ENCODE measurements at regions not wholly inside any gene's neighbourhood (a gene's known extent, or its start where the extent isn't known, plus 50 kb on each side); places are given as distances from the start of the nearest gene placed in this dataset.

DNA sequence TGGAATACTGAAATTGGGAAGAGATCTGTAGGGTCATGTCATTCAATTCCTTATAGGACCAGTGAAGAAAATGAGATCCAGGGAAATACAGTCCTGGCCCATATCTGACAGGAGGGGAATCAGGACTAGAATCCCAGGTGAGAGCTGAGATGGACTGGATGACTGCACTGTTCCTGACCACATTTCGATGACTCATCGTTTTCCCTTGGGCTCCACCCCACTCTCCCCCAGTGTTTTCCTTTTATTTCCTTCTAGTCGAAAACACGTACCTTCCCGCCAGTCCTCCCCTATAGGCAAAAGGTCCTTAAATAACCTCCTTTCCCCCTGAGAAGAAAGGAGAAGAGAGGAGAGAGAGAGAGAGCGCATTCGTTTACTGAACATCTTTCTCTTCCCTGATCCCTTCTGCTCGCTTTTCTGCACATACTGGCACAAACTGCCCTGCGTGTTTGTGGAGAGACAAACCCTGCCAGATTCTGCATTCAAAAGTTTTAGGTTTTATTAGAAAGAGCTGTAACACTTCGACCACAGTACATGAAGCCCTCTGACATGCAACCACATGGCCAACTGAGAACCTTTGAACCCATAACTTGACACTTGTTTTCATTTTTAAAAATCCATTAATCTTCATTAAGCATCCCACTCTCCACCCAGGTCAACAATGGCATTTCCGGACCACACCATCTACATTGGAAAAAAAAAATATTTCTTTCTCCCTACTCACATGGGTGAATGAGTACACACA, 565.7 kb downstream of the METTL15 start:
- TF ChIP-seq POLR2AphosphoS5 (IDR thresholded peaks at IDR 0.05; ENCODE audit: low read depth, low read length) (no peak), SIN3A (IDR thresholded peaks at IDR 0.05; ENCODE audit: borderline replicate concordance, insufficient read depth, low read depth, low read length) (no peak)
- no peak for ATAC-seq

DNA sequence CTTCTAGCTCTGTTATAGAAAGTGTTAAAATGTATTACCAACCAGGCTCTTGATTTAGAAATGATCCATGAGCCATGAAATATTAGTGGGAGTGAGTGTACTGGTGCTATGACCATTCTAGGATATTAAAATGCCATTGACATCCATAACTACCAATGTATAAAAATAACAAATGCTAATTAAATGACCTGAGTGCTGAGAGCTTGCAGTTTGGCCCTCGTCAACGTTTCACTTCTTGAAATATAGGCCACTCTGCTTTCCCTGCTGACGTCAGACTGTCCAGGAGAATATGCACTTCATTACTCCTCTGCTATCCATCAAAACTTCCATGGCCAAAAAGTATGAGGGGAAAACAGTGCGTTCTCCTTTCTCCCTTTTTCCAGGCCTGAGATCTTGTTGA, 563.1 kb downstream of the METTL15 start:
- DNase-seq (ENCODE audit: low read depth, low spot score), result no peak
- no peaks in the 10 kb centered on the region for H3K27me3 ChIP-seq (ENCODE audit: control insufficient read depth, insufficient read depth, low read length)
- BruUV-seq (replicated peaks), result no TSS peak
- ChIA-PET CTCF (no interaction called here), POLR2A (no interaction called here)
- no peak overlapping the region for H3K4me3 ChIP-seq (ENCODE audit: low read depth in 2 of 2, low read length in 2 of 2)
- ATAC-seq, result no peak
- H3K36me3 ChIP-seq (ENCODE audit: control insufficient read depth, insufficient read depth, low read length), result no peaks in the 10 kb centered on the region
- in situ Hi-C loops (cut with HindIII; ENCODE audit: low pct_unique_long_range_greater_than_20kb, low sequenced_read_pairs), result no loop called here
- TF ChIP-seq SIN3A (IDR thresholded peaks at IDR 0.05; ENCODE audit: borderline replicate concordance, insufficient read depth, low read depth, low read length), result no peak
- no peak for TF ChIP-seq TCF7L2 (IDR thresholded peaks at IDR 0.05; ENCODE audit: low read depth, low read length)
- no peak for TF ChIP-seq POLR2AphosphoS5 (IDR thresholded peaks at IDR 0.05; ENCODE audit: low read depth, low read length)
- TF ChIP-seq, protein P1, sequence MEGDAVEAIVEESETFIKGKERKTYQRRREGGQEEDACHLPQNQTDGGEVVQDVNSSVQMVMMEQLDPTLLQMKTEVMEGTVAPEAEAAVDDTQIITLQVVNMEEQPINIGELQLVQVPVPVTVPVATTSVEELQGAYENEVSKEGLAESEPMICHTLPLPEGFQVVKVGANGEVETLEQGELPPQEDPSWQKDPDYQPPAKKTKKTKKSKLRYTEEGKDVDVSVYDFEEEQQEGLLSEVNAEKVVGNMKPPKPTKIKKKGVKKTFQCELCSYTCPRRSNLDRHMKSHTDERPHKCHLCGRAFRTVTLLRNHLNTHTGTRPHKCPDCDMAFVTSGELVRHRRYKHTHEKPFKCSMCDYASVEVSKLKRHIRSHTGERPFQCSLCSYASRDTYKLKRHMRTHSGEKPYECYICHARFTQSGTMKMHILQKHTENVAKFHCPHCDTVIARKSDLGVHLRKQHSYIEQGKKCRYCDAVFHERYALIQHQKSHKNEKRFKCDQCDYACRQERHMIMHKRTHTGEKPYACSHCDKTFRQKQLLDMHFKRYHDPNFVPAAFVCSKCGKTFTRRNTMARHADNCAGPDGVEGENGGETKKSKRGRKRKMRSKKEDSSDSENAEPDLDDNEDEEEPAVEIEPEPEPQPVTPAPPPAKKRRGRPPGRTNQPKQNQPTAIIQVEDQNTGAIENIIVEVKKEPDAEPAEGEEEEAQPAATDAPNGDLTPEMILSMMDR (IDR thresholded peaks at IDR 0.05), result no peak
- TF ChIP-seq, protein P2, sequence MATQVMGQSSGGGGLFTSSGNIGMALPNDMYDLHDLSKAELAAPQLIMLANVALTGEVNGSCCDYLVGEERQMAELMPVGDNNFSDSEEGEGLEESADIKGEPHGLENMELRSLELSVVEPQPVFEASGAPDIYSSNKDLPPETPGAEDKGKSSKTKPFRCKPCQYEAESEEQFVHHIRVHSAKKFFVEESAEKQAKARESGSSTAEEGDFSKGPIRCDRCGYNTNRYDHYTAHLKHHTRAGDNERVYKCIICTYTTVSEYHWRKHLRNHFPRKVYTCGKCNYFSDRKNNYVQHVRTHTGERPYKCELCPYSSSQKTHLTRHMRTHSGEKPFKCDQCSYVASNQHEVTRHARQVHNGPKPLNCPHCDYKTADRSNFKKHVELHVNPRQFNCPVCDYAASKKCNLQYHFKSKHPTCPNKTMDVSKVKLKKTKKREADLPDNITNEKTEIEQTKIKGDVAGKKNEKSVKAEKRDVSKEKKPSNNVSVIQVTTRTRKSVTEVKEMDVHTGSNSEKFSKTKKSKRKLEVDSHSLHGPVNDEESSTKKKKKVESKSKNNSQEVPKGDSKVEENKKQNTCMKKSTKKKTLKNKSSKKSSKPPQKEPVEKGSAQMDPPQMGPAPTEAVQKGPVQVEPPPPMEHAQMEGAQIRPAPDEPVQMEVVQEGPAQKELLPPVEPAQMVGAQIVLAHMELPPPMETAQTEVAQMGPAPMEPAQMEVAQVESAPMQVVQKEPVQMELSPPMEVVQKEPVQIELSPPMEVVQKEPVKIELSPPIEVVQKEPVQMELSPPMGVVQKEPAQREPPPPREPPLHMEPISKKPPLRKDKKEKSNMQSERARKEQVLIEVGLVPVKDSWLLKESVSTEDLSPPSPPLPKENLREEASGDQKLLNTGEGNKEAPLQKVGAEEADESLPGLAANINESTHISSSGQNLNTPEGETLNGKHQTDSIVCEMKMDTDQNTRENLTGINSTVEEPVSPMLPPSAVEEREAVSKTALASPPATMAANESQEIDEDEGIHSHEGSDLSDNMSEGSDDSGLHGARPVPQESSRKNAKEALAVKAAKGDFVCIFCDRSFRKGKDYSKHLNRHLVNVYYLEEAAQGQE (IDR thresholded peaks at IDR 0.05; ENCODE audit: insufficient read depth in 1 of 2, low read depth in 2 of 2, low read length in 1 of 2), result no peak
- H3K9me3 ChIP-seq (ENCODE audit: control insufficient read depth, insufficient read depth, low read depth, low read length), result no peaks in the 10 kb centered on the region
- no peaks in the 10 kb centered on the region for H3K4me1 ChIP-seq (ENCODE audit: control insufficient read depth, insufficient read depth, low read length)
- no peak overlapping the region for H3K27ac ChIP-seq (ENCODE audit: low read length)
- intact Hi-C loops (cut with micrococcal nuclease; ENCODE audit: unreplicated experiment), result no loop called here

More for the DNA sequence above, 565.7 kb downstream of the METTL15 start:
- ChIA-PET POLR2A (no interaction called here), CTCF (interaction anchor here (1.0 kb wide), 1 partner anchor 975 kb away, joined by 3 read pairs; no protein-coding TSS in a partner anchor)
- H3K27me3 ChIP-seq (ENCODE audit: control insufficient read depth, insufficient read depth, low read length), result no peaks in the 10 kb centered on the region
- H3K36me3 ChIP-seq (ENCODE audit: control insufficient read depth, insufficient read depth, low read length), result no peaks in the 10 kb centered on the region
- no peak overlapping the region for H3K4me3 ChIP-seq (ENCODE audit: low read depth in 2 of 2, low read length in 2 of 2)
- H3K9me3 ChIP-seq (ENCODE audit: control insufficient read depth, insufficient read depth, low read depth, low read length), result no peaks in the 10 kb centered on the region
- intact Hi-C loops (cut with micrococcal nuclease; ENCODE audit: unreplicated experiment) (no loop called here), in situ Hi-C loops (cut with HindIII; ENCODE audit: low pct_unique_long_range_greater_than_20kb, low sequenced_read_pairs) (no loop called here)
- H3K4me1 ChIP-seq (ENCODE audit: control insufficient read depth, insufficient read depth, low read length), result no peaks in the 10 kb centered on the region
- BruUV-seq (replicated peaks), result no TSS peak
- no peak for DNase-seq (ENCODE audit: low read depth, low spot score)
- H3K27ac ChIP-seq (ENCODE audit: low read length), result no peak overlapping the region

DNA sequence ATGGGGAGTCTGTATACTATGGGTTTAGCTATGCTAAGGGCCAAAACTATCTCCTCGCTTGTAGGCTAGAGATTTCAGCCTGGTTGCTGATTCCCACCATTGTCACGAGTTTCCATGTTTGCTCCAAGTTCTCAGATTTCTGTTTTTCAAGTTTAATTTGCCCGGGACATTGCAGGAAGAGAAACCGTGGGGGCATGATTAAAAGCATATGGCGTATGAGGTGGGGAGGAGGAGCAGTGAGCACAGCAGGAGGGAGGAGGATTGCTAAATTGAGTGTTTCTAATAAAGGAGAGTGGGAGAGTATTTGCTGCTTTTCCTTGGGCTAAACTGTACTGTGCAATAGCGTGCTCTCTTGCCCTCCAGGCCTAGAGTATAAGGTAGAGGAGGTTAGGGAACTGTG, 558.4 kb downstream of the METTL15 start:
- no peak for ATAC-seq
- POLR2A ChIA-PET, result no interaction called here
- H3K4me1 ChIP-seq (ENCODE audit: control insufficient read depth, insufficient read depth, low read length), result no peaks in the 10 kb centered on the region
- H3K9me3 ChIP-seq (ENCODE audit: control insufficient read depth, insufficient read depth, low read depth, low read length), result no peaks in the 10 kb centered on the region
- intact Hi-C loops (cut with micrococcal nuclease; ENCODE audit: unreplicated experiment) (no loop called here), in situ Hi-C loops (cut with HindIII; ENCODE audit: low pct_unique_long_range_greater_than_20kb, low sequenced_read_pairs) (no loop called here)
- no peaks in the 10 kb centered on the region for H3K27me3 ChIP-seq (ENCODE audit: control insufficient read depth, insufficient read depth, low read length)
- no peaks in the 10 kb centered on the region for H3K36me3 ChIP-seq (ENCODE audit: control insufficient read depth, insufficient read depth, low read length)
- TF ChIP-seq, protein P1 (IDR thresholded peaks at IDR 0.05), result no peak
- TF ChIP-seq SIN3A (IDR thresholded peaks at IDR 0.05; ENCODE audit: borderline replicate concordance, insufficient read depth, low read depth, low read length) (no peak), POLR2AphosphoS5 (IDR thresholded peaks at IDR 0.05; ENCODE audit: low read depth, low read length) (no peak), TCF7L2 (IDR thresholded peaks at IDR 0.05; ENCODE audit: low read depth, low read length) (no peak)
- TF ChIP-seq, protein P2 (IDR thresholded peaks at IDR 0.05; ENCODE audit: insufficient read depth in 1 of 2, low read depth in 2 of 2, low read length in 1 of 2), result no peak
- CTCF ChIA-PET, result no interaction called here
- no peak overlapping the region for H3K27ac ChIP-seq (ENCODE audit: low read length)
- BruUV-seq (replicated peaks), result no TSS peak
- no peak overlapping the region for H3K4me3 ChIP-seq (ENCODE audit: low read depth in 2 of 2, low read length in 2 of 2)
- DNase-seq (ENCODE audit: low read depth, low spot score), result no peak
